NCI-H1417 treated with DMSO at 0.1 percent for 48 hours (cell line): ENCODE measurements at regions not wholly inside any gene's neighbourhood (a gene's known extent, or its start where the extent isn't known, plus 50 kb on each side); places are given as distances from the start of the nearest gene placed in this dataset.
"Not testable (repeated sequence)": the region's sequence is repeated elsewhere in the genome, so short reads cannot be mapped to it uniquely, and the experiment has no call there.

ENCODE experiments used
- DNase-seq: peaks from one replicate; lab custom pipeline; 2025; lab: John Stamatoyannopoulos, UW

- DNase-seq: no peak
These were observed 114.1 kb downstream of the GXYLT1 start for GRCh38 chr12:42030588-42030987.

- DNase-seq: no peak
These were observed 117.1 kb downstream of the GXYLT1 start for GRCh38 chr12:42027546-42027945.

- no peak for DNase-seq
These were observed 120.2 kb downstream of the GXYLT1 start for GRCh38 chr12:42024495-42024830.

GRCh38 chr12:42023733-42024494, 120.8 kb downstream of the GXYLT1 start:
- no peak for DNase-seq

GRCh38 chr12:42021937-42022336, 122.7 kb downstream of the GXYLT1 start:
- not testable (repeated sequence) for DNase-seq

GRCh38 chr12:42021469-42021868, 123.2 kb downstream of the GXYLT1 start:
- no peak for DNase-seq

GRCh38 chr12:42020226-42020625, 124.4 kb downstream of the GXYLT1 start:
- no peak for DNase-seq

GRCh38 chr12:42019746-42020145, 124.9 kb downstream of the GXYLT1 start:
- no peak for DNase-seq

GRCh38 chr12:42017051-42017450, 127.6 kb downstream of the GXYLT1 start:
- DNase-seq: no peak

GRCh38 chr12:42015051-42015461, 129.6 kb downstream of the GXYLT1 start:
- no peak for DNase-seq

GRCh38 chr12:42012501-42012900, 132.2 kb downstream of the GXYLT1 start:
- not testable (repeated sequence) for DNase-seq

- no peak for DNase-seq
These were observed 134.0 kb downstream of the GXYLT1 start for GRCh38 chr12:42010715-42011114.

- DNase-seq: no peak
These were observed 134.4 kb downstream of the GXYLT1 start for GRCh38 chr12:42010257-42010656.

- no peak for DNase-seq
These were observed 135.7 kb downstream of the GXYLT1 start for GRCh38 chr12:42008996-42009395.

- DNase-seq: no peak
These were observed 141.6 kb downstream of the GXYLT1 start for GRCh38 chr12:42003031-42003430.

- DNase-seq: no peak
These were observed 142.1 kb downstream of the GXYLT1 start for GRCh38 chr12:42002563-42002962.

GRCh38 chr12:41998436-41998835, 146.2 kb downstream of the GXYLT1 start:
- DNase-seq: no peak

GRCh38 chr12:41993283-41993682, 151.4 kb downstream of the GXYLT1 start:
- no peak for DNase-seq

GRCh38 chr12:41992692-41993215, 151.9 kb downstream of the GXYLT1 start:
- DNase-seq: no peak

GRCh38 chr12:41992022-41992421, 152.7 kb downstream of the GXYLT1 start:
- no peak for DNase-seq

GRCh38 chr12:41988715-41989114, 156.0 kb downstream of the GXYLT1 start:
- no peak for DNase-seq

- not testable (repeated sequence) for DNase-seq
These were observed 158.2 kb downstream of the GXYLT1 start for GRCh38 chr12:41986513-41986912.

- DNase-seq: peak; percentile 91
These were observed 160.8 kb downstream of the GXYLT1 start for GRCh38 chr12:41983856-41984255.

GRCh38 chr12:41983394-41983793, 161.3 kb downstream of the GXYLT1 start:
- DNase-seq: no peak
